ENCODE measurements at regions not wholly inside any gene's neighbourhood (a gene's known extent, or its start where the extent isn't known, plus 50 kb on each side); places are given as distances from the start of the nearest gene placed in this dataset.
"Not testable (repeated sequence)": the region's sequence is repeated elsewhere in the genome, so short reads cannot be mapped to it uniquely, and the experiment has no call there.

DNA sequence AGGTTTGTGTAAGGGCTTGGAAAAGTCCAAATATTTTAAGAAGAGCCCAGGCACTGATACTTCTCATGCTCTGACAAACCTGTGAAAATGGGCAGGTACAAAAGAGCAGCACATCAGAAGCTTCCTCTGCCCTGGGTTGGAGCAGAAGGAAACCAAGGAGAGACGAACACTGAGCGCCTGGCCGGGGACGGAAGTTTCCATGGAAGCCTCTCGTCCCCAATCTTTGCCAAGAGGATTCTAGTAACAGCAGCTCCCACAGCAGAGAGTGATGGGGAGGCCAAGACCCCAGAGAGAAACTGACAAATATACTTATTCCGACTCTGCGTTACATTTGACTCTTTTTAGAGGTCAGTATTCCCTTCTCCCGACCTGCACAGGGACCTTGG is 268.5 kb downstream of the C16orf95 start:
- DNase-seq (ENCODE audit: low read depth in 2 of 2) = no peak

DNA sequence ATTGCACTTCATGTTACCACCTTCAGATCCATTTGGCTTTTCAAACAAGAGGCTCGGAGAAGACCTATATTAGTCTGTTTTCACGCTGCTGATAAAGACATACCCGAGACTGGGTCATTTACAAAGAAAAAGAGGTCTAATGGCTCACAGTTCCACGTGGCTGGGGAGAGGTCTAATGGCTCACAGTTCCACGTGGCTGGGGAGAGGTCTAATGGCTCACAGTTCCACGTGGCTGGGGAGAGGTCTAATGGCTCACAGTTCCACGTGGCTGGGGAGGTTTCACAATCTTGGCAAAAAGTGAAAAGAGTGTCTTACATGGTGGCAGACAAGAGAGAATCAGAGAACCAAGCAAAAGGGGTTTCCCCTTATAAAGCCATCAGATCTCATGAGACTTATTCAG is 268.0 kb downstream of the C16orf95 start:
- DNase-seq (ENCODE audit: low read depth in 2 of 2) = not testable (repeated sequence)

DNA sequence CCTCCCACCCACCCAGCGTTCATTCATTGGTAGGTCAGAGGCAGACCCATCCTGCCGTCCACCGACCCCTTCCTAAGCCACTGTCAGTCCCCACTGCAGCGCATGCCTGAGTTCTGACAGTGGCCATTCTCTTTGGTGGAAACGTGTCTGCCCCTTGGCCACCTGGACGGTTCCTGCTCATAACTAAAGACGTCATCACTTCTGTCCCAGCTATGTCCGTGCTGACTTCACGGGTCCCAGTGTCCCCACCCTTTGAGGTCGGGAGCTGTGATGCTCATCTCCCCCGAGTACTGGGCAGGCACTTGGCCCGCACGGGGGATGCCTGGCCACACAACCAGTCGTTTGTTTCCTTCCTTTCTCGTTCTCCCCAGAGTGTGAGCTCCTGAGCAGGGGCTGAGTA is 267.1 kb downstream of the C16orf95 start:
- DNase-seq (ENCODE audit: low read depth in 2 of 2) = no peak

DNA sequence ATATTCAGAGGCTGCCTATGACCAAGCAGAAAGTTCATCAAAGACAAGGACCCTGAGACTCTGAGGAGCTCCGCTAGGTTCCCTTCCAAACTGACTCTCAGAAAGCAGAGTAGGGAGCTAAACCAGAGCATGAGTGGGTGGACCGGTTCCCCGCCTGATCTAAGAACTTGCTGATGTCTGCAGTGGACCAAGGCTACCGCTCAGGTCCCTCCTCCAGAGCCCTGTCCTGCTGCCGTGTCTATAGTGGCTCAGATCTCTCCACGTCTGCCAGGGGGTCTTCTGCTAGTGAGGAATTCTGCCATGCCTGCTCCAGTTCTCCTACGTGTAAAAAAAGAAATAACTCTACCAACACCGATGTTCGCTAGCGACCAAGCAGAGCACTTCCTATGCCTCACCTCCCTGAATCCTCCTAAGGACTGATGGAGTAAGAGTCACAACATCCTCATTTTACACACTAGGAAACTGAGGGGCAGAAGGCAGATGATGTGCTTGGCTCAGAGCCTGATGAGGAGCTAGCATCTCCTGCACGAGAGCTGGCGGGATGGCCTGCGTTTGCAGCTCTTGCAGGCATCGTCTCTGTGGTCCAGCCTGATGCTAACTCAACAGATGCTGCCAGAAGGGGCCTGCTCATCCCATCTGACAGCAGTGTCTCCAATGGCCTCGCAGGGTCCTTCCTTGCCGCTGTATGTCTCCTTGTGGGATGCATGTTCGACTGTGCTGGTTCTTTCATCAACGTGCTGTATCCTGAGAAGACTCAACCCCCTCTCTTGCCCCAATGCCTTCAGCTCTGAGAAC is 265.5 kb downstream of the C16orf95 start:
- DNase-seq (ENCODE audit: low read depth in 2 of 2) = no peak

DNA sequence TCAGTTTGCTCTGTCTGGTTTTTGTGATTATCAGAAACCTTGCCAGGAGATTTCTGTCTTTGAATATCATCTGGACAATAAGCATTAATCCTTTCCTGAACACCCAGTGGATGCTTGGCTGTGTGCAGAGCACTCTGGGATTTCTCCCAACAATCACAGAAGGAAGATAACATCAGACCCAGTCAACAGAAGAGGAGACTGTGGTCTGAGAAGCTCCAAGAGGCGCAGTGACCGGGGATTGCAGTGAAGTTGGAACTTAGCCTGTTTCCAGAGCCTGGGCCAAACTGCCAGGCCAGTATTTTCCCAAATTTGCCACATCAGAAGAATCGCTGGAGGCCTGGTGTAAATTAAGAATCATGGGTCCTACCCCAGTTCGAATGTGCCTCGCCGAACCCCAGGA is 264.7 kb downstream of the C16orf95 start:
- no peak for DNase-seq (ENCODE audit: low read depth in 2 of 2)

GRCh38 chr16:87053016-87053982 is 263.9 kb downstream of the C16orf95 start:
- no peak for DNase-seq (ENCODE audit: low read depth in 2 of 2)

GRCh38 chr16:87054154-87054553 is 263.0 kb downstream of the C16orf95 start:
- DNase-seq (ENCODE audit: low read depth in 2 of 2) = no peak

DNA sequence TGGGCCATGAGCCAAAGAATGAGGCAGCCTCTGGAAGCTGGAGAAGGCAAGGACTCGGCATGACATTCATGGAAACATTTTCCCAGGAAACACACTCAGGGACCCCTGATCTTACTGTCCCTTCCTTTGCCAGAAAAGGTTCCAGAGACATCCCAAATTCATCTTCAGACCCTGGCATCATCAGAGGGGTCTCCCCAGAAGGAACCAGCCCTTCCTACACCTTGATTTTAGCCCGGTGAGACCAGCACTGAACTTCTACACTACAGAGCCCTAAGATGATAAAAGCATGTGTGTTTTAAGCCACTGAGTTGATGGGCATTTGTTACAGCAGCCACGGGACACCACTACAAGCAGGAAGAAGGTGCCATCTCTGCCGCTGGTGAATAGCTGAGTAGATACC is 262.3 kb downstream of the C16orf95 start:
- DNase-seq (ENCODE audit: low read depth in 2 of 2) = no peak

GRCh38 chr16:87056083-87056482 is 261.1 kb downstream of the C16orf95 start:
- no peak for DNase-seq (ENCODE audit: low read depth in 2 of 2)

GRCh38 chr16:87056551-87056950 is 260.6 kb downstream of the C16orf95 start:
- no peak for DNase-seq (ENCODE audit: low read depth in 2 of 2)

GRCh38 chr16:87057211-87057881 is 259.8 kb downstream of the C16orf95 start:
- DNase-seq (ENCODE audit: low read depth in 2 of 2) = no peak

DNA sequence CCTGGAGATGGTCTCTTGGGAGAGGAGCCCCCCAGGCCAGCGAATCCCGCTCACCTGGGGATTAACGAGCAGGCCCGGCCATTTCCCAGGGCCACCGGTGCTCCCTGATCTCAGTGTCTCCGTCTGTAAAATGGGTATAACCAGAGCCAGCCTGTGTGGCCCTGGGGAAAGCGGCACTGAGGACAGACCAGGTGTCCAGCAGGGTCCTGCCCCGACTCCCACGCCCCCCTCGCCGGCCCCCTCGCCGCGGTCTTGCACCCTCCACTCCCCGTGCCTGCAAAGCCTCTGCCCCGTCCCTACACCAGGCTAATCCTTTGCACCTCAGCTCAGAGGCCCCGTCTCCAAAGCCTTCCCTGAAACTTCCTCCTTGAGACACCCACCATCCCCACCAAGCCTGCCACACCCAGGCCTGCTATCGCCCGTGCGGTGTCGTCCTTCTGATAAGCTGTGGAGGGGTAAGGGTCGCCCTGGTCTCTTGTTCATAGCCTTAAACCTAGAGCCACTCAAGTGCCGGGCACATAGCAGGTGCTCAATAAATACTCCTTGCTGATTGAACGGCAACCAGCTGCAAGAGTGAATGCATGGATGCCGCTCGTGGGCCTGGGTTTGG is 259.1 kb downstream of the C16orf95 start:
- DNase-seq (ENCODE audit: low read depth in 2 of 2) = no peak

- DNase-seq (ENCODE audit: low read depth in 2 of 2) = no peak
These were observed 258.4 kb downstream of the C16orf95 start for GRCh38 chr16:87058728-87059250.

GRCh38 chr16:87060034-87060986 is 256.9 kb downstream of the C16orf95 start:
- DNase-seq (ENCODE audit: low read depth in 2 of 2) = no peak

GRCh38 chr16:87061243-87061920 is 255.8 kb downstream of the C16orf95 start:
- no peak for DNase-seq (ENCODE audit: low read depth in 2 of 2)

GRCh38 chr16:87062569-87063442 is 254.4 kb downstream of the C16orf95 start:
- DNase-seq (ENCODE audit: low read depth in 2 of 2) = peak in 1 of 2 donors; percentile 12

GRCh38 chr16:87063543-87063942 is 253.6 kb downstream of the C16orf95 start:
- DNase-seq (ENCODE audit: low read depth in 2 of 2) = no peak

DNA sequence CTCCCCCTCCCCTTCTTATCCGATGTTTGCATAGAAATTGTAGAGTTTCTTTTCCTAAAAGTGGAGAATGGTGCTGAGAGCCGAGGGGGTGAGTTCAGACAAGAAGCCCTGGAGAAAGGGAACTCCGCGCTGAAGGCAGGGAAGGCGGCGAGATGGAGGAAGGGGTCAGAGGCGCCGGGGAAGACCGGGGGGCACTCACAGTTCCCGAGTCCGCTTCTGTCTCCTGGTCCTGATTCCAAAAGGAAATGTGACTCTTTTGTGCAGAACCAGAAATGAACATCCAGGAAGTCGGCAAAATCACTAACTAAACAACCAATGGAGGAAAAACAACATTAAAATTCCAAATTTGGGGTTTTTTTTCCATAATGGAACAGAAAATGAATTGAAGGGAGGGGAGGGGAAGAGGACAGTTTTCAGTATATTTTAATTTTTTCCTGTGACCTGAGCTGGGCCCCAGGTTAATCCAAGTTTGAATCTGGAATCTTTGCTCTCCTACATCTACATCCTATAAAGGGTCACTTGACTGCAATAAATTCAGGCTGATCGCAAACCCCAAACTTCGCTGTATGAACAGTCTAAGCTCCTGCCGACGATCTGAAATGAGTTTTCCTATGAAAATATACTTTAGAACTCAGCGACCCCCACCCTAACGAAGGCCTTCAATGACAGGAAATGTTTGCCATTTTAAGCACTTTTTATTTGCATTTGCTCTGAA is 252.3 kb downstream of the C16orf95 start:
- DNase-seq (ENCODE audit: low read depth in 2 of 2) = no peak
